Karpas-422 (cell line): ENCODE measurements at regions not wholly inside any gene's neighbourhood (a gene's known extent, or its start where the extent isn't known, plus 50 kb on each side); places are given as distances from the start of the nearest gene placed in this dataset.
"Not testable (repeated sequence)": the region's sequence is repeated elsewhere in the genome, so short reads cannot be mapped to it uniquely, and the experiment has no call there.

ENCODE experiments used
- DNase-seq: peaks from one replicate; pipeline ENCODE4 v3.0.0-alpha.2; 2015
- H2AFZ ChIP-seq: fragments of 200-600 bp; sonication (generic); 2 replicates; pipeline ENCODE4 v1.6.1; 2014; ENCODE audit warnings: antibody characterized with exemption, low read length, mixed read lengths
- H3K27ac ChIP-seq: fragments of 200-600 bp; sonication (generic); 2 replicates; pipeline ENCODE4 v1.5.1; 2014; ENCODE audit warnings: mild to moderate bottlenecking, low read length, moderate library complexity
- H3K27me3 ChIP-seq: fragments of 200-600 bp; sonication (generic); 2 replicates; pipeline ENCODE4 v1.6.1; 2014; ENCODE audit warnings: low read length, mixed read lengths
- H3K36me3 ChIP-seq: fragments of 200-600 bp; sonication (generic); 2 replicates; pipeline ENCODE4 v1.6.1; 2014; ENCODE audit warnings: low read length, mixed read lengths; ENCODE audit not compliant: insufficient read depth
- H3K4me1 ChIP-seq: fragments of 200-600 bp; sonication (generic); 2 replicates; pipeline ENCODE4 v1.6.1; 2014; ENCODE audit warnings: mild to moderate bottlenecking, low read length, mixed read lengths
- H3K4me2 ChIP-seq: fragments of 200-600 bp; sonication (generic); 2 replicates; pipeline ENCODE4 v1.6.1; 2014; ENCODE audit warnings: low read length, low read depth, mild to moderate bottlenecking; ENCODE audit not compliant: poor library complexity, severe bottlenecking
- H3K4me3 ChIP-seq: fragments of 200-600 bp; sonication (generic); 2 replicates; pipeline ENCODE4 v1.5.1; 2014; ENCODE audit warnings: mild to moderate bottlenecking, antibody characterized with exemption, low read length, mixed read lengths
- H3K79me2 ChIP-seq: fragments of 200-600 bp; sonication (generic); 2 replicates; pipeline ENCODE4 v1.6.1; 2014; ENCODE audit warnings: mild to moderate bottlenecking, low read length, mixed read lengths
- H3K9ac ChIP-seq: fragments of 200-600 bp; sonication (generic); 2 replicates; pipeline ENCODE4 v1.6.0; 2014; ENCODE audit warnings: low read length
- H3K9me2 ChIP-seq: fragments of 200-600 bp; sonication (generic), shearing (Covaris generic); replicated peaks from 2 replicates; pipeline ENCODE4 v1.6.0; 2014; ENCODE audit warnings: mild to moderate bottlenecking, low read length, moderate library complexity; ENCODE audit not compliant: insufficient read depth
- H3K9me3 ChIP-seq: fragments of 300-700, 200-600 bp; sonication (generic); 2 replicates; pipeline ENCODE4 v1.6.1; 2014; ENCODE audit warnings: low read length, mixed read lengths
- H4K20me1 ChIP-seq: fragments of 200-600 bp; sonication (generic); 2 replicates; pipeline ENCODE4 v1.6.1; 2014; ENCODE audit warnings: mild to moderate bottlenecking, antibody characterized with exemption, low read length, low read depth; ENCODE audit not compliant: insufficient read depth

GRCh38 chr12:129984106-129984505, 80.3 kb upstream of the TMEM132D start:
- no peak for DNase-seq
- Histone ChIP-seq H4K20me1 (no peaks in the 10 kb centered on the region), H3K36me3 (no peaks in the 10 kb centered on the region), H3K9me3 (no peaks in the 10 kb centered on the region), H3K27ac (no peak overlapping the region), H3K9me2 (peaks cover 2% of the 10 kb centered on the region; the same call in 1 of the 2 replicates), H3K9ac (no peak overlapping the region), H3K79me2 (no peaks in the 10 kb centered on the region), H2AFZ (no peak overlapping the region), H3K27me3 (no peaks in the 10 kb centered on the region), H3K4me2 (no peak overlapping the region), H3K4me1 (no peaks in the 10 kb centered on the region), H3K4me3 (no peak overlapping the region)

DNA sequence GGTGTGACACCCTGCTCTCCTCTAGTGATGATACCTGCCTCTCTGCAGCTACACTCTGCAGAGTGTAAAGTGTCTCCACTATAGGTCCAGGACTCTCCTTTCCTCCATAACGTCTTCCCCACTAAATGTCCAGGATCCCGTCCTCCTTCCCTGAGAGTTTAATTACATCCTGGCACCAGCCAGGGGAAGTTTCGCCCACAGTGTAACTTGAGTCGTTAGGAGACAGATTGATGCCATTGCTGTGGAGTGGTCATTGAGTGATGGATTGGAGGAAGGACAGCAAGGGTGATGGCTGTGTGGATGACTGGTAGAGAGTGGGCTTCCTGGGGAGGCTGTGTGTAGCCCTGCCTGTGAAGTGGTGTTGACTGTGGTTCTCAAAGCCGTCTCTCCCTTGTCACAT, 84.0 kb upstream of the TMEM132D start:
- H3K4me3 ChIP-seq, result no peak overlapping the region
- H3K27ac ChIP-seq, result no peak overlapping the region
- no peaks in the 10 kb centered on the region for H3K4me1 ChIP-seq
- no peaks in the 10 kb centered on the region for H3K36me3 ChIP-seq
- no peak overlapping the region for H3K9ac ChIP-seq
- H3K79me2 ChIP-seq, result no peaks in the 10 kb centered on the region
- H2AFZ ChIP-seq, result no peak overlapping the region
- no peak overlapping the region for H3K4me2 ChIP-seq
- H3K27me3 ChIP-seq, result no peaks in the 10 kb centered on the region
- H4K20me1 ChIP-seq, result no peaks in the 10 kb centered on the region
- H3K9me3 ChIP-seq, result no peaks in the 10 kb centered on the region
- peaks cover 2% of the 10 kb centered on the region; the same call in 1 of the 2 replicates for H3K9me2 ChIP-seq
- no peak for DNase-seq

DNA sequence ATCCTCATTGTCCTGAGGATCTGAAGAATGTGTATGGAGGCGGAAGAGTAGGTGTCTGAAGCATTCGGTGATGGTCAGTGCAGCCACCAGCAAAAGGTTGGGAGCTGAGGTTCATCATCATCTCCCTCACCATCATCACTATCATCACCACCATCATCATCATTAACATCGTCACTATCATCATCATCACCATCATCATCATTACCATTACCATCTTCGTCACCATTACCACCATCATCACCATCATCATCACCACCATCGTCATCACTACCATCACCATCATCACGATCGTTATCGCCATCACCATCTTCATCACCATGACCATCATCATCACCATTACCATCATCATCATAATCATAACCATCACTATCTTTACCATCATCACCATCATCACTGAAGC, 90.8 kb upstream of the TMEM132D start:
- Histone ChIP-seq H3K79me2 (no peaks in the 10 kb centered on the region), H3K4me2 (no peak overlapping the region), H3K9ac (no peak overlapping the region), H3K4me3 (no peak overlapping the region), H3K9me3 (no peaks in the 10 kb centered on the region), H3K27ac (no peak overlapping the region), H3K9me2 (no peaks in the 10 kb centered on the region), H3K4me1 (no peaks in the 10 kb centered on the region), H3K36me3 (no peaks in the 10 kb centered on the region), H4K20me1 (no peaks in the 10 kb centered on the region), H3K27me3 (no peaks in the 10 kb centered on the region), H2AFZ (no peak overlapping the region)
- no peak for DNase-seq

DNA sequence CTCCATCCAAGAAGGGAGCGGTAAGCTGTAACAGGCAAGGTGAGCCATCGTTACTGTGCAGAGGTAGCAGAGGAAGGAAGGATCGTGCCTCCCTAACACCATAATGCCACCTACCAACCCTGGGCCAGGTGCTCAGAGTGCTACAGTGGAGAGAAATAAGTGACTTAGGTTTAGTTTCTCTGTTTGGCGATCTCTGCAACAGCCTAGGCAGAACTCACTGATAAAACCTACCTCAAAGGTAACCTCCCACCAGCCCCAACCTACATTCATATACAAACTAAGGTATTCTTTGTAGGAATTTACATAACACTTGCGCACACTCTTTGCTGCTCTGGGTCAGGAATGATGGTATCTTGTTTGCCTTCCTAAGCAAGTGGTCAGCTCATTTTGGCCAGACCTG, 93.4 kb upstream of the TMEM132D start:
- no peaks in the 10 kb centered on the region for H3K79me2 ChIP-seq

DNA sequence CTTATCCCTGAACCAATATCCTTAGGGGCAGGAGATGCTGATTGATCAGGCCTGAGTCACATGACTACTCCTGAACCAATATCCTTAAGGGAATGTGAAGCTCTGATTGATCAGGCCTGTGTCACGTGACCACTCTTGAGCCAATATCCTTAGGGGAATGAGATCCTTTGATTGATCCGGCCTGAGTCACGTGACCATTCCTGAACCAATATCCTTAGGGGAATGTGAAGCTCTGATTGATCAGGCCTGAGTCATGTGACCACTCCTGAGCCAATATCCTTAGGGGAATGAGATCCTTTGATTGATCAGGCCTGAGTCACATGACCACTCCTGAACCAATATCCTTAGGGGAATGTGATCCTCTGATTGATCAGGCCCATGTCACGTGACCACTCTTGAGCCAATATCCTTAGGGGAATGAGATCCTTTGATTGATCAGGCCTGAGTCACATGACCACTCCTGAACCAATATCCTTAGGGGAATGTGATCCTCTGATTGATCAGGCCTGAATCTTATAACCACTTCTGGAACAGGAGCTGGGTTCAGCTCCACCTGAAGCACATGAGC, 100.6 kb upstream of the TMEM132D start:
- not testable (repeated sequence) for H3K27me3 ChIP-seq, H3K36me3 ChIP-seq, H2AFZ ChIP-seq, H3K79me2 ChIP-seq, H3K9ac ChIP-seq, H3K4me2 ChIP-seq, H3K4me3 ChIP-seq, DNase-seq, H4K20me1 ChIP-seq, H3K9me3 ChIP-seq, H3K9me2 ChIP-seq, H3K27ac ChIP-seq, H3K4me1 ChIP-seq

More for the DNA sequence above, 93.4 kb upstream of the TMEM132D start:
- H3K9me2 ChIP-seq, result no peaks in the 10 kb centered on the region
- no peak overlapping the region for H3K4me3 ChIP-seq
- no peaks in the 10 kb centered on the region for H3K9me3 ChIP-seq
- H3K4me2 ChIP-seq, result no peak overlapping the region
- H3K36me3 ChIP-seq, result no peaks in the 10 kb centered on the region
- no peaks in the 10 kb centered on the region for H3K27me3 ChIP-seq
- no peak for DNase-seq
- no peak overlapping the region for H2AFZ ChIP-seq
- no peak overlapping the region for H3K27ac ChIP-seq
- H4K20me1 ChIP-seq, result no peaks in the 10 kb centered on the region
- no peak overlapping the region for H3K9ac ChIP-seq
- H3K4me1 ChIP-seq, result no peaks in the 10 kb centered on the region

- Histone ChIP-seq H4K20me1 (no peaks in the 10 kb centered on the region), H3K9me2 (no peaks in the 10 kb centered on the region), H3K9ac (no peak overlapping the region), H3K27me3 (no peaks in the 10 kb centered on the region), H3K36me3 (no peaks in the 10 kb centered on the region), H3K4me2 (no peak overlapping the region), H2AFZ (no peak overlapping the region), H3K9me3 (no peaks in the 10 kb centered on the region), H3K4me3 (no peak overlapping the region), H3K27ac (no peak overlapping the region), H3K4me1 (no peaks in the 10 kb centered on the region), H3K79me2 (no peaks in the 10 kb centered on the region)
- no peak for DNase-seq
These were observed 103.9 kb upstream of the TMEM132D start for GRCh38 chr12:130007771-130008170.

GRCh38 chr12:130008241-130008640, 104.4 kb upstream of the TMEM132D start:
- H3K27ac ChIP-seq, result no peak overlapping the region
- no peak overlapping the region for H3K4me2 ChIP-seq
- H3K79me2 ChIP-seq, result no peaks in the 10 kb centered on the region
- no peaks in the 10 kb centered on the region for H3K27me3 ChIP-seq
- H3K9me3 ChIP-seq, result no peaks in the 10 kb centered on the region
- H4K20me1 ChIP-seq, result no peaks in the 10 kb centered on the region
- no peak overlapping the region for H3K9ac ChIP-seq
- H3K4me3 ChIP-seq, result no peak overlapping the region
- H2AFZ ChIP-seq, result no peak overlapping the region
- no peak for DNase-seq
- no peaks in the 10 kb centered on the region for H3K9me2 ChIP-seq
- H3K4me1 ChIP-seq, result no peaks in the 10 kb centered on the region
- no peaks in the 10 kb centered on the region for H3K36me3 ChIP-seq

DNA sequence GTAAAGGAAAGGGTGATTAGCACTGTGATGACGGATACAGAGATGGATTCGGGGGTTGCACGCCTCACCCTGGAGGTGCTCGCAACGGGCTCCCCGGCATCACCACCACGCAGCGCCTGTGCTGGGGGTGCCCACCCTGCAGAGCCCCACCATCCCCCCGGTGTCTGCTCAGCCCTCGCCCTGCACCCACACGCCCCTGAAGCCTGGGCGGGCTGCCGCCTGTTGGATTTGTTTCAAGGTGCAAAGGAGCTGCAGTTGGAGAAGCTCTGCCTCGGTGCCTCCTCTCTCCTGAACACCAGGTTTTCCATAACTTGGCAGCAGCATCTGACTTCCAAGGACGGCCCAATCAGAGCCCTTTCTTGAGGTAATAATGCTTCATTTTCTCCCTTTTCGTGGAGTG, 106.1 kb upstream of the TMEM132D start:
- no peak overlapping the region for H3K9ac ChIP-seq
- no peak for DNase-seq
- no peak overlapping the region for H3K4me3 ChIP-seq
- no peak overlapping the region for H2AFZ ChIP-seq
- no peaks in the 10 kb centered on the region for H3K36me3 ChIP-seq
- H4K20me1 ChIP-seq, result no peaks in the 10 kb centered on the region
- no peaks in the 10 kb centered on the region for H3K27me3 ChIP-seq
- no peaks in the 10 kb centered on the region for H3K79me2 ChIP-seq
- no peaks in the 10 kb centered on the region for H3K4me1 ChIP-seq
- no peaks in the 10 kb centered on the region for H3K9me2 ChIP-seq
- H3K4me2 ChIP-seq, result no peak overlapping the region
- H3K27ac ChIP-seq, result no peak overlapping the region
- H3K9me3 ChIP-seq, result no peaks in the 10 kb centered on the region
